ENCODE measurements at regions not wholly inside any gene's neighbourhood (a gene's known extent, or its start where the extent isn't known, plus 50 kb on each side); places are given as distances from the start of the nearest gene placed in this dataset.

GRCh38 chr18:45198526-45198925, 416.8 kb upstream of the SLC14A2 start:
- TF ChIP-seq CTCF (IDR thresholded peaks at IDR 0.05) (no peak), EZH2 (IDR thresholded peaks at IDR 0.05; ENCODE audit: borderline replicate concordance, insufficient read depth, low read depth, low read length, poor library complexity, severe bottlenecking) (no peak)
